GM21723 (cell line): ENCODE measurements at regions not wholly inside any gene's neighbourhood (a gene's known extent, or its start where the extent isn't known, plus 50 kb on each side); places are given as distances from the start of the nearest gene placed in this dataset.
"Not testable (repeated sequence)": the region's sequence is repeated elsewhere in the genome, so short reads cannot be mapped to it uniquely, and the experiment has no call there.

Source experiments
- ATAC-seq: cut with Tn5 transposase; IDR thresholded peaks from one replicate; pipeline ENCODE4 v1.9.1; 2021; ENCODE audit warnings: mild to moderate bottlenecking, moderate library complexity; ENCODE audit not compliant: unreplicated experiment

DNA sequence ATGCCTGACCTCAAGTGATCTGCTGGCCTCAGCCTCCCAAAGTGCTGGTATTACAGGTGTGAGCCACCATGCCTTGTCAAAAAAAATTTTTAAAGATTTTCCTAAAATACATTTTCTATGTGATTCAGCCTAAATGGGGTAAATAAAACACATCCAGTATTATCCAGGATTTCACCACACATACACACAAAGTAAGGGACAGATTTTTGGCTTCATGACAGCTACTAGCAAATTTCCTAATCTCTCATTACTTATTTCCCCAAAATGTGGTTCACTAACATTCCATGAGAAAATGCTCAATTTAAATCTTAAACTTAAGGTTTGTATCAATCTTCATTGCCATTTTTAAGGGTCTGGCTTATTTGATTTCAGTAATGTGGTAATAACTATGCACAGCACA, 348.5 kb upstream of the INTU start:
- ATAC-seq: no peak

DNA sequence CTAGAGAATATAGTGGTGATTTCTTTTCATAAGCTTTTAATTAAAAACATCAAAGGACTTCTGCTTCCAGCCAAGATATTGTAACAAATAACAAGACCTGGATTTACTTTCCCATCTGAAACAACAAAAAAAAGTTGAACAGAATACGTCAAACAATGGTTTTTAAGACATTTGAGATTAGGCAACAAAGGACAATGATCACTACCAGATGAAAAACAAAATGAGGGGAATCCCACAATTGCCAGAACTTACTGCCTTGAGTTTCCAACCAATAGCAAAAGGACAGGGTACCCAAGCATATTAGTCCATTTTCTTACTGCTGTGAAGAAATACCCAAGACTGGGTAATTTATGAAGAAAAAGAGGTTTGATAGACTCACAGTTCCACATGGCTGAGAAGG, 341.4 kb upstream of the INTU start:
- no peak for ATAC-seq

DNA sequence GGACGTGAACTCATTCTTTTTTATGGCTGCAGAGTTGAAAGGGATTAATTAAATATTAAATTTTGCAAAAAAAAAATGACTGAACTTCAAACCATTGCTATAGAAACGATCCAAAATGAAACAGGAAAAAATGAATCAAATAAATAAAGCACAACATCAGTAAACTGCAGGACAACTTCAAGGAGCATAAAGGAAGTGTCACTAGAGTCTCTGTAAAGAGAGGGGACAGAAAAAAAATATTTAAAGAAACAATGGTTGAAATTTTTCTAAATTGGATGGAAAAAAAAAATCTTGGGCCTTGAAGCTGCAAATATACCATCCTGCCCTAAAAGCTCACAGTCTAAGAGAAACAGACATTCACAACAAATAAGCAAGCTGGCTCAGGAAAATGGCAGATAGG, 339.3 kb upstream of the INTU start:
- no peak for ATAC-seq

DNA sequence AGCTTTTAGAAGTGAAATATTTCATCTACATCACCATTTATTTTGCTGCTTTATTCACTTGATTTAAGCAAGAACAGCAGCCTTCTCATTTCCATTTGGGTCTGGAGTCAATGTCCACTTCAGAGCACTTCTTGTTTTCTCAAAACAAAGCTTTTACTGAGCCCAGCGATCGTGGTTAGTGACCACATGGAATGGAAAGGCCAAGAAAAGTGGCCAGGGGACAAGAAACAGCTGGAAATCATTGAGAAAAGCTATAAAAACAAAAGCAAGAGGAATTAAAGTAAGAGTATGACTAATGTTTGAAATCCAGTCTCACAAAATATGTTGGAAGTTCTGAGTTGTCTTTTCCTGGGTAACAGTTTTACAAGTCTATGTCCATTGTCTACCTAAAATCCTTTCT, 328.4 kb upstream of the INTU start:
- ATAC-seq: no peak

DNA sequence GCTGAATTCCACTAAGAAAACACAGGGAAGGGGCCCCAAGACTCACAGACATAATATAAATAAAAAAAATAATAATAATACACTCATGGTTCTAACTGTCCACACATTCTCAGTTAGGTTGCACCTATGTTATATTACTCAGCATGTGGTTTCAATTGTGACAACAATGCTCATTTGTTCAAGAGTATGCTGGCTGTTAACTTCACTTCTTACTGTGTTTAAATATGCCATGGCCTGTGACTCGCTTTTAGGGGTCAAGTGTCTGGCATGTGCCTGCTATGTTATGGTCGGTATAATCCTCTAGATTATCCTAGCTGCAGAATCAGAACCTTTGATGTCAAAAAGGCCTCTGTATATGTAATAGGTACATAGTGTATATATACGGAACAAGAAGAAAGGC, 324.8 kb upstream of the INTU start:
- ATAC-seq: no peak

DNA sequence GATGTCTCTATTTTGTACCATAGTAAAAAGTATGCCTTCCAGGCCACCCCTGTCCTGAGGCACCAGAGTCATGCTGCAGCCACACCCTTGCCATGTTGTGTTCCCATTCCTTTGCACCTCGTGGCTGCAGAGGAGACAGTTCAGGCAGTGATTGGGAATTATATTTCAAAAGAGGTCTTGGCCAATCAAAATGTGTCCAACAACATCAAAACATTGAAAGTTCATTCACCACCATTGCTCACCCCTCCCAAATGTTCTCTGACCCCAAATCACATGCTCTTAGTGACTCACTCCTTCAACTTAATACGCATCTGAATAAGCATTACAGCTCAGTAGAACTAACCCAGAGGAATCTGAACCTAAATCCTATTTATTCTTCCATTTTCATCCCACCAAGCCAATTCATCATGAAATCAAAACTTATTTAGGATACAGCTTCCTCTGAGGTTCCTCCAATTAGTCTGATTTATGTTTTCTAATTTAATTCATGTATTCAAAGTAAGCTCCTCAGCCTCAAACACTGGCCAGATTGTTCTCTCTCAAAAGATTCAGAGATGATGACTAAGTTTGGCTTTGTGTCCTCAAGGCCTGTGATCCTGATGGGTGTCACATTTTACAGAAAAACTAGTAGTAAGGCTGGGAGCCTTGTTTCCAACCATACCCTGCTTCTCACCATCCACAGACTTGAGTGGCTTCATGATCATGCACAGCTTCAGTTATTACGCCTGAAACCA, 323.2 kb upstream of the INTU start:
- no peak for ATAC-seq

DNA sequence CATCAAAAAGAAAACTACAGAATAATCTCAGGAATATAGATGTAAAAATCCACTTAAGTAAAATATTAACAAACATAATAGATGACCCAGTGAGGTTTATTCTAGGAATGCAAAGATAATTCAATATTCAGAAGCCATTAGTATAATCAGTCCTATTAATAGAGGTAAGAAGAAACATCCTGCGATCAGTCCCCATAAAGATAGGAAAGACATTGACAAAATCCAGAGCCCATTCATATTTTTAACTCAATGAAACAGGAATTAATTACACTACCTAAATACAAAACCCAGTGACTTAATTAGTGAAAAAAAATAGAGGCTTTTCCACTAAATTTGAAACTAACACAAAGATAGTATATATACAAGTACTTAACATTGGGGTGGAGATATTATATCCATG, 321.4 kb upstream of the INTU start:
- no peak for ATAC-seq

DNA sequence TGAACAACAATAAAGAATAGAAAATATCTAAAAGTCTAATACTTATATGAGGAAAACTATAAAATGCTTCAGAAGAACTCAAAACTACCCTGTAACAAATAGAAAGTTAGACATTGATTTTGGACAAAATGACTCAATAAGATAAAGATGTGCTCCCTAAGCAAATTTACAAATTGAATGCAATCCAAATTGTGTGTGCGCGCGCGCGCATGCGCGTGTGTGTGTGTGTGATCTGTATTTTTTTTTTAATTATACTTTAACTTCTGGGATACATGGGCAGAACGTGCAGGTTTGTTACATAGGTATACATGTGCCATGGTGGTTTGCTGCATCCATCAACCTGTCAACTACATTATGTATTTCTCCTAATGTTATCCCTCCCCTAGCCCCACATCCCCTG, 320.8 kb upstream of the INTU start:
- ATAC-seq: no peak

DNA sequence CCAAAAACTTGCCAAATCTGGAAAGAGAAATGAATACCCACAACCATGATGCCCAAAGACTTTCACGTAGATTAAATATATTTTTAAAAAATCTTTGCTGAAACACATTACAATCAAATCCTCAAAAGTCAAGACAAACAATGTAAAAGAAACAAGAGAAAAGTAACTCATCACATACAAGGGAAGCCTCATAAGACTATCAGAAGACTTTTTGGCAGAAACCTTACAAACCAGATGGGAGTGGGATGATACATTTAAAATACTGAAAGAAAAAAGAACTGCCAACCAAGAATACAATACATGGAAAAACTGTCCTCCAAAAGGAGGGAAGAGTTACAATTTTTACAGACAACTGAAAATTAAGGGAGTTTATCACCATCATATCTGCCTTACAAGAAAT, 319.0 kb upstream of the INTU start:
- no peak for ATAC-seq

DNA sequence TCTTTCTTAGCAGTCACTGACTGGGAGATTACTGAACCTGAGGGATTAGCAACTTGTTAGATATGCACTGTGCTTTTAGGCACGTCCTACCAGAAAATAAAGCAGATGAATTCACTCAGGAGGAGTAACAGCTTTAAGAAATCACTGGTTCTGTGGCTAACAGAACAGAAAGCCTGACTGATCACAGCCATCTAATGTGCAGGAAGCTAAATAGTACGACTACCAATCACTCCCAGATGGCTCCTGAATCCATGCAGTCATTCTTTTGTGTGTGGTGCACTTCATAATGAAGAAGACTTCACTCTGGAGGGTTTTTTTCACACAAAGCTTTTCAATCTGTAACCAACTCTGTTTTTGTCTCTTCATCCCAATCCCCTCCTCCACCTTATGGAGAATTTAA, 305.3 kb upstream of the INTU start:
- no peak for ATAC-seq

DNA sequence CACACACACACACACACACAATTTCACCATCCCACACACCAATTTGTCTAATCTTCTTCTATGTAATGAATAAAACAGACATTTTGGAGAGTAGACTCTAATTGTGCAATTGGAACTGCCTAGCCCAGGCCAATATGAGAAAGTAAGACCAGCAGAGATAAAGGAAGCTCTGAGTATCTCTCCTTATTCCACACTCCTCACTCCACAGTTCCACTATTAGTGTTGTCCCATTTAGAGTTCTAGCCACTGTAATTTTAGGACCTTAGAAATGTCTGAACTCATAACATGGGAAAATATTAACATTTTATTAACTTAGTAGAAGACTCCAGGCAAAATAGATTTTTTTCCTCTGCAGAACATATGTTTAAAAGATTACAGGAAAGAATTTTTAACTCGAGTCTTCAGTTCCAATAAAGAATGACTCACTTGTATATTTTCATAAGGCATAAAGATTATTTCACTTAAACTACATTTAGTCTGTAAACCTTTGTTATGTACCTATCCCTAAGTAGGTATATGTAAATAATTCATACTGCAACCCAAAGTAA, 297.6 kb upstream of the INTU start:
- ATAC-seq: no peak

DNA sequence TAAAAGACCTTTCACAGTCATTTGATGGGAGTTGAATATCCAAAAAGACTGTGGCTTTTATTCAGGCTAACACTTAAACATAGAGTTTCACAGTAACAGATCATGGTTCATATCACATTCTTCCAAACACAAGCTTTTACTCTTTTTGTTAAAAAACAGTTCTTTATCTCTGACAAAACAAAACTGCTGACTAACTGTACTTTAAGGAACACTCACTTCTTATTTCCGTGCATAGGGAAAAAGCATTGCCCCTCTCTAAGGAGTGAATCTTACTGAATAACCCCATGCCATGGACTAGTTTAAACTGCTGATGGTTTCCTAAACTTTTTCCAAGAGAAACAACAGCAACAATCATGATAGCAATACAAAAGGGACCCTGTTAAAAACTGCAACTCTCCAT, 297.0 kb upstream of the INTU start:
- ATAC-seq: no peak

DNA sequence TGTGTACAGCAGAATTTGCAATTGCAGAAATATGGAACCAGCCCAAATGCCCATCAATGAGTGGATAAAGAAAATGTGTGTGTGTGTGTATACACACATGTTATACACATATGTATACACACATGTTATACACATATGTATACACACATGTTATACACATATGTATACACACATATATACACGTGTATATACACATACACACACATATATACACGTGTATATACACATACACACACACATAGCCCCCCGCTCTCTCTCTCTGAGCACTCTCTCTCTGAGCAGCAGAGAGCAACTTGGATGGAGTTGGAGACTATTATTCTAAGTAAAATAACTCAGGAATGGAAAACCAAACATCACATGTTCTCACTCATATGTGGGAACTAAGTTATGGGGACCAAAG, 289.6 kb upstream of the INTU start:
- not testable (repeated sequence) for ATAC-seq

DNA sequence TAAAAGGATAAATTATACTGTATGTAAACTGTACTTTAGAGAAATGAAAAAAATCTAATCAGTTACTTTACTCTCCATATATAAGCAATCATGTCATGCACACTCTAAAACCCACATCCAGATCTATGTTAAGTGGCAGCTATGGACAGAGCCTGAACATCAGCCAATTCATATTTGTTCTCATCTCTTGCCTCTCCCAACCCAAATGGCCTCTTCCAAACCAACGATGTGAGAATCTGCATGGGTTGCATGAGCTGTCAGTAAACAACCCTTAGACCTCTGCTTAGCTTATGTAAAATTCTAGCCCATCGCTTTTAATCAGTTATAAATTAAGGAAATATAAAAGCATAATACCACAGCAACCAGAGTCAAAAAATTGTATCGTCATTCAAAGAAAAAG, 288.7 kb upstream of the INTU start:
- ATAC-seq: no peak

DNA sequence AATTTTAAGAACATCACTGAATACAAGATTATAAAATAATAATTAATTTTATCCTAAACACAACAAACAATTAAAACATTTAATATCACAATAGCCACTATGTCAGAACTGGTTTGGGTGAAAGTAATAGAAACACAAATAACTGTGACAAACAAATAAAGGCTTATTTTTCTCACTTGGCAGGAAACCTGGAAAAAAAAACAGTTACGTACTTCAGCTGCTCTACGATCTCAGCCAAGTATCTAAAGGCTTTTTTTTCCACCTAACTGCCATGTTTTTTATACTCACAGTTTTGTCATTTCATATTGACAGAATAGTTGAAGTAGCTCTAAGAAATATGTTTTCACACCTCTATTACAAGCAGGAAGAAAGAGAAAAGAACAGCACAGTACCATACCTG, 284.8 kb upstream of the INTU start:
- no peak for ATAC-seq

DNA sequence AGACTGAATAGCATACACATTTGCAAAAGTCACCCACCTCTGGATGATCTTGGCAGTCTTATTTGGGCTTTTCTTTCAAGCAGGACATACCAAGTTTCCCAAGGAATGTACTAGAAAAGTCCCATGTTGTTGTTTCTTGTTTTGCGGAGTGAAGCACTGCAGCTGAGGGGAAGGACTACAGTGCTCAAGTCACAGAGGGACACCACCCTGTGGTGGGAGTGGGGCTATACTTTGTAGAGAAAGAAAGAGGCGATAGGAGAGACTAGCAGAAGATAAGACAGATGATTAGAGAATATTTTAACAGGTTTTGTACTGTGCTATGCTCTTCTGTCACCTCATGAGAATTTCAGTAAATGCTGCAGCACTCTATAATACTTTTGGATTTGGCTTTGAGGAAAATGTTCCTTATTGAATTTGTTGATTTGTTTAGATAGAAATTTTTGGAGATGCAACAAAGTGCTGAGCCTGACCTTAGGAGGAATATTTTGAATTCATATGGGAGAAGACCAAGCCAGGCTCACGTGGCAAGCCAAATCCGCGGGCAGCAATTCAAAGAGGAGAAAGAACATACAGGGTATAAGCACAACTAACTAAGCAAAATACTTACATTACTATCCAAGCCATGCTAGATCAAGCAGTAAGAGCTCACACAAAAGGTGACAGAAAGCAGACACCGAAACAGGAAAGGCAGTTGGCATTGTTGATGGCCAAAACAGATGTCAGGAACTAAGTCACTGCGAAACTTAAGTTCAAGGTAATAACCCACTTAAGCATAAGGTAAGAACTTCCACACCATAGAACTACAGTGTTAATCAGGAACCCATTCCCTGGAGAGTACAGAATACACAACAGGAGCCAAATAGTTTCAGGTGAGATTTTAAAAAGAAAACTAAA, 280.3 kb upstream of the INTU start:
- ATAC-seq: no peak

DNA sequence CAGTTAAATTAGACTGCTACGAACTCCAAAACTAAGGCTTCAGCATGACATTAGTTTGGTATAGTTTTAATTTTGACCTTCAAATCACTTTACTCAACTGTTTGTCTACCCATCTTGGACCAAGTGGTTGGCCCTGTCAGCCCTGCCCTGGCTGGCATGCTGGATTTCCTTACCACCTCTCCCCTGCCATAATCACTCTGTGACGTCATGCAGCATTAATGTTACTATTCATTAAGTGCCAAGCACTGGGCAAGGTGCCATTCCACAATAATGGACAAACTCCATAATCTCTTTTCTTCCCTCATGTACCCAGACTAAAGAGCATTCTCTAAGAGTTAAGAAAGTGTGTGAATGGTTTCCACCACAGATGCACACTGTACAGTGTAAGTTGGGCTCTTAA, 277.0 kb upstream of the INTU start:
- no peak for ATAC-seq

DNA sequence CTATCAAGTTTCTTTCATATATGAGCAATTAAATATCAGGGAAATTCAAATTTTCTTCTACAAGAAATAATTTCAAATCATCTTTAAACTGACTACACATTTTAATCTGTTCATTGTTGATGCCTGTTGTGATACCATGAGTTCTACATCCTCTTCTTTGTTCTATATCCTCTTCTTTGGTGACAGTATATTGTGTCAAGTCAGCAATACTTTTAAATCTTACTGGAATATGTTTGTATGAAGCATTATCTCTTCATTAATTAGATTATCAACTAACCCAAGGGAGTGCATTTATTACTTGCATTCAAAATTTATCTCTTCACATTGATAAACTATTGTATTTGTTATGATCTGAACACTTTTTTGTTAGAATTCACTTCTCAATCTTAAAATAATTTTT, 275.0 kb upstream of the INTU start:
- no peak for ATAC-seq

DNA sequence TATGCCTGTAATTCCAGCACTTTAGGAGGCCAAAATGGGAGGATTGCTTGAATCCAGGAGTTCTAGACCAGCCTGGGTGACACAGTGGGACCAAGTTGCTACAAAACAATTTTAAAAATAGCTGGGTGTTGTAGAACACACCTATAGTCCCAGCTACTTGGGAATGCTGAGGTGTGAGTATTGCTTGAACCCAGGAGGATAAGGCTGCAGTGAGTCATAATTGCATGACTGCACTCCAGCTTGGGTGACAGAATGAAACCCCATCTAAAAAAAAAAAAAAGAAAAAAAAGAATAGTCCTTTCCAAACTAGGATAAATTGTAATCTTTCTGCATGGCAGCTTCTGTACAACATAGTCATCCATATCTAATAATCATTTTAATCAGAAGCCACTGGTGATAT, 270.1 kb upstream of the INTU start:
- no peak for ATAC-seq

DNA sequence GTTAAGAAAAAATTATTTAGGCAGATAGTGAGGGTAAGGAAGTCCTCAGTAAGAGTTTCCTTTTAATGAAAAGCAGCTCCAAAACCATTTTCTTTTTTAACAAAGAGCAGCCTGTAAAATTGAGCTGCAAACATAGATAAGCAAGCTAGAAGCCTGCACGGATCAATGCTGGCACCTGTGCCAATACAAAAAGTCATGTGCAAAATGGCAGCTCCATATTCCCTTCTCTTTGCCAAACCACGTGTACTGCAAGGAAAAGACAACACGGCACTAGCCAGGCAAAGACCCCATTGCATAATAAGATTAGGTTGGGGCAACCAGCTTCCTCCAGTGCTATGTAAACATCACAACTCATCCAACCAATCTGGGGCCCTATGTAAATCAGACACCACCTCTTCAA, 268.4 kb upstream of the INTU start:
- no peak for ATAC-seq

DNA sequence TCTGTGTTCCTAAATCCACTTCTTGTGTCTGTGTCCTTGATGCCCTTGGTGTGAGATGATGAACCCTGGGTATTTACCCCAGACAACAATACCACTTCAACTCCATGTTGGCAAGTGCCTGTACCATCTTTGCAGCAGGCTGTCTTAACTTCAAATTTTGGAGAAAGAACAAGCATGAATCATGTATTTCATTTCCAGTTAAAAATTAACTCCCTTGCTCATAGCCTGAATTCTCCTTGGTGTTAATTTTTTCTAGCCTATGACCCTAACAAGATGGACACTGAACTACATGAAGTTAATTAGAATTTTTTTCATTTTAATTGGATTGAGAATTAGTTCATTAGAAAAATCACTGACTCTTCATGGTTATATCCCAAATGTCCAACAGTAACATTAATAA, 267.8 kb upstream of the INTU start:
- no peak for ATAC-seq

DNA sequence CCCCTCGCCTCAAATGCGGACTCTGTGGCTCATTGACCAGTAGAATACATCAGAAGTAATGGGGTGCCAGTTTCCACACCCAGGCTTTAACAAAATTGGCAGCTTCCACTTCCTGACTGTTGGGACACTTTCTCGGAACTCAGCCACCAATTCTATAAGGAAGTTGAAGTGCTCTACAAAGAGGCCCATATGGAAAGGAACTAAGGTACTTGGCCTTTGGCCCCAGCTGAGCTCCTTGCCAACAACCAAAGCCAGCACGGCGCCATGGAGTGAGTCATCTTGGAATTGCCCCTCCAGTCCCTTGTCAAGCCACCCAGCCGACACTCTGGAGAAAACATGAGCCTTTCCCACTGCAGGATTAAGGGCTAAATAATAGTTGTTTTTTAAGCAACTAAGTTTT, 262.2 kb upstream of the INTU start:
- no peak for ATAC-seq
